Karpas-422 (cell line): ENCODE measurements at regions not wholly inside any gene's neighbourhood (a gene's known extent, or its start where the extent isn't known, plus 50 kb on each side); places are given as distances from the start of the nearest gene placed in this dataset.

Source experiments
- DNase-seq: peaks from one replicate; pipeline ENCODE4 v3.0.0-alpha.2; 2015
- H2AFZ ChIP-seq: fragments of 200-600 bp; sonication (generic); 2 replicates; pipeline ENCODE4 v1.6.1; 2014; ENCODE audit warnings: antibody characterized with exemption, low read length, mixed read lengths
- H3K27ac ChIP-seq: fragments of 200-600 bp; sonication (generic); 2 replicates; pipeline ENCODE4 v1.5.1; 2014; ENCODE audit warnings: mild to moderate bottlenecking, low read length, moderate library complexity
- H3K27me3 ChIP-seq: fragments of 200-600 bp; sonication (generic); 2 replicates; pipeline ENCODE4 v1.6.1; 2014; ENCODE audit warnings: low read length, mixed read lengths
- H3K36me3 ChIP-seq: fragments of 200-600 bp; sonication (generic); 2 replicates; pipeline ENCODE4 v1.6.1; 2014; ENCODE audit warnings: low read length, mixed read lengths; ENCODE audit not compliant: insufficient read depth
- H3K4me1 ChIP-seq: fragments of 200-600 bp; sonication (generic); 2 replicates; pipeline ENCODE4 v1.6.1; 2014; ENCODE audit warnings: mild to moderate bottlenecking, low read length, mixed read lengths
- H3K4me2 ChIP-seq: fragments of 200-600 bp; sonication (generic); 2 replicates; pipeline ENCODE4 v1.6.1; 2014; ENCODE audit warnings: low read length, low read depth, mild to moderate bottlenecking; ENCODE audit not compliant: poor library complexity, severe bottlenecking
- H3K4me3 ChIP-seq: fragments of 200-600 bp; sonication (generic); 2 replicates; pipeline ENCODE4 v1.5.1; 2014; ENCODE audit warnings: mild to moderate bottlenecking, antibody characterized with exemption, low read length, mixed read lengths
- H3K79me2 ChIP-seq: fragments of 200-600 bp; sonication (generic); 2 replicates; pipeline ENCODE4 v1.6.1; 2014; ENCODE audit warnings: mild to moderate bottlenecking, low read length, mixed read lengths
- H3K9ac ChIP-seq: fragments of 200-600 bp; sonication (generic); 2 replicates; pipeline ENCODE4 v1.6.0; 2014; ENCODE audit warnings: low read length
- H3K9me2 ChIP-seq: fragments of 200-600 bp; sonication (generic), shearing (Covaris generic); replicated peaks from 2 replicates; pipeline ENCODE4 v1.6.0; 2014; ENCODE audit warnings: mild to moderate bottlenecking, low read length, moderate library complexity; ENCODE audit not compliant: insufficient read depth
- H3K9me3 ChIP-seq: fragments of 300-700, 200-600 bp; sonication (generic); 2 replicates; pipeline ENCODE4 v1.6.1; 2014; ENCODE audit warnings: low read length, mixed read lengths
- H4K20me1 ChIP-seq: fragments of 200-600 bp; sonication (generic); 2 replicates; pipeline ENCODE4 v1.6.1; 2014; ENCODE audit warnings: mild to moderate bottlenecking, antibody characterized with exemption, low read length, low read depth; ENCODE audit not compliant: insufficient read depth

DNA sequence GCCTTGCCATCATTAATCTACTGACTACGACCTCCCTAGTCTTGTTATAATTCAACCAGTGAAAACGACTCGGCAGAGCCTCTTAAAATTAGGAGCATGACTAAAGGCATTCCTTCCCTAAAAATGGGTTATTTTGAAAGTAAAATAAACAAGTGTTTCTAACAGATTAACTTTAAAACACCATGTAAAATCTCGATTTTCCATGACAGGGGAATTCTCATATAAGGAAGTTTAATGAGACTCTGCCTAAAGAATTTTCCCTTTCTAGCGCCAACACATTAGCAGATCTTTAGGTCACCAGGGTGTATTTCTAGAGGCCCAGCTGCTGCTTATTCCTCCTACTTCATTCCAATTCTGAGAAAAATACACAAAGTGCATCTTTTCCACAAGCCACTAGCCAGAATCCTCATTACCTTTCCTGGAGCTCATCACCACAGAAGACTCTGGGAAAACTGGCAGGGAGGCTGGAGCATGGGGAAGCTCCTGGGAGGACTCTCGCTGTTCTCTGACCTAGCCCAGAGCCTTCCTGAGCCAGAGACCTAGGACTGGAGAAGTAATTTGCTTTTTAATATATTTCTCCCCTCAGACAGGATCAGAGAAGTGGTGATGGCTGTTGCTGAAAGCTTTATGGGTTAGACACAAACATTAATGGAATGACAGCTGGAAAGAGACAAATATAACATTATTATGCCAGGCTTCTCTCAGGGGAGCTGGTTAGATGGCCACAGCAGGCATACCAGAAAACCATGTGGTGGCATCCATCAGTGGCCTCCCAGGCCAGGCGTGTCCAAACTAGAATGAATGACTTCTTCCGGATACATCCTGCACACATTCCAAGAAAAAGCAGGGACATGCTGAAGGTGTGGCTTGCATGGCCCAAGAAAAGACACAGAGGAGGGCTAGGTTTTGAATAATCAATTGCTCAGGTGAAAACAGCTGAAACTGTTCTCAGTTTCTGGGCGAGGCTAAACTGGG lies 63.6 kb upstream of the CTTNBP2NL start:
- DNase-seq, result no peak
- H3K4me1 ChIP-seq, result no peaks in the 10 kb centered on the region
- H3K27me3 ChIP-seq, result no peaks in the 10 kb centered on the region
- no peaks in the 10 kb centered on the region for H3K79me2 ChIP-seq
- H3K9me2 ChIP-seq, result no peaks in the 10 kb centered on the region
- H3K4me2 ChIP-seq, result no peak overlapping the region
- H3K9ac ChIP-seq, result no peak overlapping the region
- H3K27ac ChIP-seq, result no peak overlapping the region
- H3K36me3 ChIP-seq, result no peaks in the 10 kb centered on the region
- no peaks in the 10 kb centered on the region for H4K20me1 ChIP-seq
- H3K4me3 ChIP-seq, result no peak overlapping the region
- no peak overlapping the region for H2AFZ ChIP-seq
- no peaks in the 10 kb centered on the region for H3K9me3 ChIP-seq

- Histone ChIP-seq H3K9ac (no peak overlapping the region), H4K20me1 (no peaks in the 10 kb centered on the region)
Observed at GRCh38 chr1:112335351-112335750, 60.7 kb upstream of the CTTNBP2NL start.

DNA sequence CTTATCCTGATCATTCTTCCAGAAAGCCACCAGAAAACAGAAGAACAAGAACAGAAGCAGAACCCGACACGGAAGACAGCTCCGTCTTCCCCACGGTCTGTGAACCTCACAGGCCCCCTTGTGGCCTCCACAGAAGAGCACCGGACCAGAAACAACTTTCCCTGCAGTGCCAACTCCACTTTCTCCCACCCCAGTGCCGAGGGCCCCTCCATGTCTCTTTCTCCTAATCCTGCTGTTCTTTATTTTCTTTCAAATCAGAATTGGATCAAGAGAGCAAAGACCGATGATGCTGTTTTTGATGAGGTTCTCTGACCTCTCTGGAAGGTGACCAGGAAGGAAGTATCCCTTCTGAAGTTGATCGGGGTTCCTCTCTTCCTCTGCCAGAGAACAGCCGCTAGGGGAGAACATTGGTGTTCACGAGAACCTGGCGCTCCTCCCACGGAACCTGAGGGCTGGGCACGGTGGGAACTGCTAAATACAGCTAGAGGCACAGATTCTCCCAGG lies 58.9 kb upstream of the CTTNBP2NL start:
- H3K4me2 ChIP-seq, result no peak overlapping the region
- no peak overlapping the region for H2AFZ ChIP-seq

More at GRCh38 chr1:112335351-112335750, 60.7 kb upstream of the CTTNBP2NL start:
- H3K27ac ChIP-seq, result no peak overlapping the region
- no peaks in the 10 kb centered on the region for H3K79me2 ChIP-seq
- no peak overlapping the region for H2AFZ ChIP-seq
- no peaks in the 10 kb centered on the region for H3K9me3 ChIP-seq
- DNase-seq, result no peak
- no peaks in the 10 kb centered on the region for H3K4me1 ChIP-seq
- no peaks in the 10 kb centered on the region for H3K9me2 ChIP-seq
- H3K4me3 ChIP-seq, result no peak overlapping the region
- H3K27me3 ChIP-seq, result no peaks in the 10 kb centered on the region
- no peaks in the 10 kb centered on the region for H3K36me3 ChIP-seq
- no peak overlapping the region for H3K4me2 ChIP-seq

DNA sequence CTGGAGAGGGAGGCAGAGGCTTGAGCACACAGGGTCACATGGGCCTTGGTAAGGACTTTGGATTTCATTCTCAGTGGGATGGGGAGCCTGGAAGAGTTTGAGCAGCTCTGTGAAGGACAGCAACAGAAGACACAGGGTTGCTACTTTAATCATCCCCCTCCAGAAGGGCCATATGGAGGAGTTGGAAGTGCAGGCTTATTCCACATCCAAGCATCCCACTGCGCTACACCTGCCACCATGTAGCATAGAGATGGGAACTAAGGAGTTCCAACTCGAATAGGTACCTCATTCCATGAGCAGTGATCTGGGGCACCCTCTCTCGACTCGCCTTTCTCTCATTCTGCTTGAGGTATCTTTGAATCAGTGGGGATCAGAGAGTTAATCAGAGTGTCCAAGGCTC lies 54.0 kb upstream of the CTTNBP2NL start:
- Histone ChIP-seq H3K9me3 (no peaks in the 10 kb centered on the region), H3K36me3 (no peaks in the 10 kb centered on the region), H3K79me2 (no peaks in the 10 kb centered on the region), H3K27me3 (no peaks in the 10 kb centered on the region), H3K4me1 (no peaks in the 10 kb centered on the region), H3K4me3 (no peak overlapping the region), H3K9me2 (no peaks in the 10 kb centered on the region), H3K27ac (no peak overlapping the region), H3K4me2 (no peak overlapping the region), H3K9ac (no peak overlapping the region), H4K20me1 (no peaks in the 10 kb centered on the region), H2AFZ (no peak overlapping the region)
- DNase-seq, result no peak

More for the DNA sequence above, 58.9 kb upstream of the CTTNBP2NL start:
- Histone ChIP-seq H3K79me2 (no peaks in the 10 kb centered on the region), H4K20me1 (no peaks in the 10 kb centered on the region), H3K4me1 (no peaks in the 10 kb centered on the region), H3K4me3 (no peak overlapping the region), H3K9me3 (no peaks in the 10 kb centered on the region), H3K36me3 (no peaks in the 10 kb centered on the region), H3K27ac (no peak overlapping the region), H3K9me2 (no peaks in the 10 kb centered on the region), H3K27me3 (no peaks in the 10 kb centered on the region), H3K9ac (no peak overlapping the region)
- peak; percentile 59 for DNase-seq

- H3K9me2 ChIP-seq, result no peaks in the 10 kb centered on the region
- H3K9me3 ChIP-seq, result no peaks in the 10 kb centered on the region
- no peak overlapping the region for H3K4me2 ChIP-seq
- H3K4me1 ChIP-seq, result no peaks in the 10 kb centered on the region
- H3K79me2 ChIP-seq, result no peaks in the 10 kb centered on the region
- H3K4me3 ChIP-seq, result no peak overlapping the region
- DNase-seq, result no peak
- H4K20me1 ChIP-seq, result no peaks in the 10 kb centered on the region
- H3K9ac ChIP-seq, result no peak overlapping the region
- no peak overlapping the region for H2AFZ ChIP-seq
- H3K36me3 ChIP-seq, result no peaks in the 10 kb centered on the region
- no peak overlapping the region for H3K27ac ChIP-seq
- H3K27me3 ChIP-seq, result no peaks in the 10 kb centered on the region
Observed at GRCh38 chr1:112342558-112342957, 53.5 kb upstream of the CTTNBP2NL start.

DNA sequence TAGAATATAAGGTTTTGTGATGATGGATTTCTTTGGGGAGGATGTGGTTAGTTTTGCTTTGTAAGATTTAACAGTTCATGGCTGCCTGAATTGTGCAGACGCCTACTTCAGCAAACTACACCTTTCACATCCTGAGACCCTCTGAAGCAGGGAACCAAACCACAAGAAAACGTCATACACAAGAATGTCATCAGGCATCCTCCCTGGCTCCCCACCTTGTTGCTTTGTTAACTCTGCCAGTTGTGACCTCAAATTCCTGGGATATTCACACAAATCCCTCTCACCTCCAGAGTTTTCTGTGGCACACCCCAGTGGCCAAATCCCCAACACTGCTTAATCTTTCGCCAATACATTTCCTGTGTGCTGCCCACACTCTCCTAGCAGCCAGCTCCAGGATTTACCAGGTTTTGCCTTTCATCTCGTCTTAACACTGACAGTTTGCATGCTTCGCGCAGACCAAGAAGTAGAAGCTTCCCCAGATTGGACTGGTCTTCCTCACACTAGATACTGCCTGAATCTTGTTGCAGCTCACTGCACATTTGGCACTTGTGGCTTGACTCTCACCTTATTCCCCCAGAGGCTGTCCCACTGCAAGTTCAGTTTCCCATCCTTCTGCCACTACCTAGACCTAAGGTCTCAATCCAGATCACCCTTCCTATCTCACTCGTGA lies 51.1 kb upstream of the CTTNBP2NL start:
- Histone ChIP-seq H3K9me3 (no peaks in the 10 kb centered on the region), H3K79me2 (no peaks in the 10 kb centered on the region), H3K4me1 (no peaks in the 10 kb centered on the region), H3K4me2 (no peak overlapping the region), H3K27ac (no peak overlapping the region), H3K4me3 (no peak overlapping the region), H3K36me3 (no peaks in the 10 kb centered on the region), H3K27me3 (no peaks in the 10 kb centered on the region), H3K9ac (no peak overlapping the region), H3K9me2 (no peaks in the 10 kb centered on the region), H2AFZ (no peak overlapping the region), H4K20me1 (no peaks in the 10 kb centered on the region)
- no peak for DNase-seq
